ENCODE measurements at regions not wholly inside any gene's neighbourhood (a gene's known extent, or its start where the extent isn't known, plus 50 kb on each side); places are given as distances from the start of the nearest gene placed in this dataset.

DNA sequence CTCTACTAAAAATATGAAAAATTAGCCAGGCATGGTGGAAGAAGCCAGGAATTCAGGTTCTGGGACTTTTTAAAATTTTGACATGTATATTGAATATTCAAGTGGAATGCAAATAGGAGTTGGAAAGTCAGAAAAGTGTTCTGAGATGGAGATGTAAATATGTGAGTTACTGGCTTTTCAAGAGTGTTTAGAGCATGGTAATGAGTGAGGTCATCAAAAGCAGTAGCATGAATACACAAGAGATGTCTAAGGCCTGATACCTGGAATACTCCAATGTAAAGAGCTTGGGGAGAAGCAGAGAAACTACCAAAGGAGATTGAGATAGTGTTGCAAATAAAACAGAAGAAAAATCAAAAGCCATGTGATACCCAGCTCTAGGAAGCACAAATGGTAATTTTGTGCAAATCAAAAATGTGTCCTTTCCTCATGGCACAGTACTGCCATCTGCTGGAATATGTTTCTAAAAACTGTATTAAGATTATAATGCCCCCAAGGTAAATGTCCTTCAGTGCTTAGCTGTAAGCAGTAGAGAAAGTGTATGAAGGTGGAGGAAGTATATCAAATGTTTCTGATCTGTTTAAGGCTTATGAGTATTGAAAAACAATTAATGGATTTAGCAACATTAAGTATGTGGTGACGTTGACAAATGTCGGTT is 908.4 kb downstream of the KCNJ18 start:
- peak; percentile 79 for DNase-seq (ENCODE audit: low spot score)

Data from NAMALWA (cell line).